ENCODE measurements at regions not wholly inside any gene's neighbourhood (a gene's known extent, or its start where the extent isn't known, plus 50 kb on each side); places are given as distances from the start of the nearest gene placed in this dataset.
"Not testable (repeated sequence)": the region's sequence is repeated elsewhere in the genome, so short reads cannot be mapped to it uniquely, and the experiment has no call there.

- peak overlapping the region in 1 of 7 donors; percentile 18 for H3K4me3 Mint-ChIP-seq
- H3K4me1 Mint-ChIP-seq, result peaks cover 45 to 87% (median 72%) of the 10 kb centered on the region in 3 donors
- H3K27me3 Mint-ChIP-seq, result no peaks in the 10 kb centered on the region
- no peaks in the 10 kb centered on the region for H3K9me3 ChIP-seq (ENCODE audit: low read length)
- ChIA-PET POLR2A (no interaction called here), CTCF (no interaction called here)
- no peak overlapping the region for H3K27ac ChIP-seq (ENCODE audit: low read depth, low read length)
- H3K9me3 Mint-ChIP-seq, result peaks cover 0 to 4% (median 0%) of the 10 kb centered on the region in 5 donors
- H3K27ac Mint-ChIP-seq, result peak overlapping the region in 7 of 8 donors; percentile 44 to 84 (median 73)
- H3K4me3 ChIP-seq (ENCODE audit: low read length), result no peak overlapping the region
- no peaks in the 10 kb centered on the region for H3K36me3 ChIP-seq (ENCODE audit: insufficient read depth, low read length)
- H3K4me1 ChIP-seq (ENCODE audit: insufficient read depth, low read length), result peaks cover 23% of the 10 kb centered on the region
- H3K27me3 ChIP-seq (ENCODE audit: insufficient read depth, low read length, poor library complexity, severe bottlenecking), result no peaks in the 10 kb centered on the region
- DNase-seq, result no peak
- peaks cover 19 to 20% (median 19%) of the 10 kb centered on the region in 3 donors for H3K36me3 Mint-ChIP-seq
Observed at GRCh38 chr11:14584035-14584363, 59.6 kb upstream of the PDE3B start.

GRCh38 chr11:14584595-14584994, 59.0 kb upstream of the PDE3B start:
- CTCF ChIA-PET, result no interaction called here

GRCh38 chr11:14585438-14585837, 58.2 kb upstream of the PDE3B start:
- DNase-seq, result no peak
- Mint-ChIP-seq H3K4me3 (no peak overlapping the region), H3K4me1 (peaks cover 40 to 82% (median 65%) of the 10 kb centered on the region in 3 donors), H3K27me3 (no peaks in the 10 kb centered on the region), H3K9me3 (peaks cover 0 to 1% (median 0%) of the 10 kb centered on the region in 5 donors), H3K36me3 (peaks cover 22 to 30% (median 24%) of the 10 kb centered on the region in 3 donors), H3K27ac (peak overlapping the region; percentile 14 to 91 (median 44))
- H3K36me3 ChIP-seq (ENCODE audit: insufficient read depth, low read length), result no peaks in the 10 kb centered on the region
- H3K27ac ChIP-seq (ENCODE audit: low read depth, low read length), result no peak overlapping the region
- POLR2A ChIA-PET, result no interaction called here
- no peaks in the 10 kb centered on the region for H3K9me3 ChIP-seq (ENCODE audit: low read length)
- CTCF ChIA-PET, result no interaction called here
- H3K4me3 ChIP-seq (ENCODE audit: low read length), result no peak overlapping the region
- H3K4me1 ChIP-seq (ENCODE audit: insufficient read depth, low read length), result peaks cover 9% of the 10 kb centered on the region
- no peaks in the 10 kb centered on the region for H3K27me3 ChIP-seq (ENCODE audit: insufficient read depth, low read length, poor library complexity, severe bottlenecking)

More at GRCh38 chr11:14584595-14584994, 59.0 kb upstream of the PDE3B start:
- H3K27ac Mint-ChIP-seq, result peak overlapping the region in 6 of 8 donors; percentile 11 to 77 (median 40)
- Histone ChIP-seq H3K4me1 (ENCODE audit: insufficient read depth, low read length) (peaks cover 17% of the 10 kb centered on the region), H3K36me3 (ENCODE audit: insufficient read depth, low read length) (no peaks in the 10 kb centered on the region), H3K27ac (ENCODE audit: low read depth, low read length) (no peak overlapping the region), H3K9me3 (ENCODE audit: low read length) (no peaks in the 10 kb centered on the region), H3K4me3 (ENCODE audit: low read length) (no peak overlapping the region), H3K27me3 (ENCODE audit: insufficient read depth, low read length, poor library complexity, severe bottlenecking) (no peaks in the 10 kb centered on the region)
- H3K4me3 Mint-ChIP-seq, result no peak overlapping the region
- H3K9me3 Mint-ChIP-seq, result peaks cover 0 to 4% (median 0%) of the 10 kb centered on the region in 5 donors
- DNase-seq, result no peak
- H3K4me1 Mint-ChIP-seq, result peaks cover 40 to 83% (median 66%) of the 10 kb centered on the region in 3 donors
- H3K27me3 Mint-ChIP-seq, result no peaks in the 10 kb centered on the region
- peaks cover 20 to 21% (median 20%) of the 10 kb centered on the region in 3 donors for H3K36me3 Mint-ChIP-seq
- POLR2A ChIA-PET, result interaction anchor here (0.7 kb wide), 1 partner anchor 33 kb away, joined by 5 read pairs; no protein-coding TSS in a partner anchor

- peaks cover 28 to 38% (median 30%) of the 10 kb centered on the region in 3 donors for H3K36me3 Mint-ChIP-seq
- Histone ChIP-seq H3K27ac (ENCODE audit: low read depth, low read length) (no peak overlapping the region), H3K27me3 (ENCODE audit: insufficient read depth, low read length, poor library complexity, severe bottlenecking) (no peaks in the 10 kb centered on the region), H3K36me3 (ENCODE audit: insufficient read depth, low read length) (no peaks in the 10 kb centered on the region), H3K9me3 (ENCODE audit: low read length) (no peaks in the 10 kb centered on the region), H3K4me3 (ENCODE audit: low read length) (no peak overlapping the region), H3K4me1 (ENCODE audit: insufficient read depth, low read length) (no peaks in the 10 kb centered on the region)
- no peak for DNase-seq
- peaks cover 28 to 65% (median 48%) of the 10 kb centered on the region in 3 donors for H3K4me1 Mint-ChIP-seq
- CTCF ChIA-PET, result no interaction called here
- H3K27ac Mint-ChIP-seq, result peak overlapping the region in 6 of 8 donors; percentile 22 to 93 (median 58)
- no peak overlapping the region for H3K4me3 Mint-ChIP-seq
- POLR2A ChIA-PET, result no interaction called here
- H3K9me3 Mint-ChIP-seq, result peaks cover 0 to 2% (median 1%) of the 10 kb centered on the region in 5 donors
- H3K27me3 Mint-ChIP-seq, result no peaks in the 10 kb centered on the region
Observed at GRCh38 chr11:14587258-14587657, 56.3 kb upstream of the PDE3B start.

- Mint-ChIP-seq H3K27ac (peak overlapping the region in 4 of 8 donors; percentile 12 to 92 (median 48)), H3K27me3 (no peaks in the 10 kb centered on the region), H3K4me1 (peaks cover 19 to 59% (median 38%) of the 10 kb centered on the region in 3 donors), H3K9me3 (peaks cover 0 to 2% (median 1%) of the 10 kb centered on the region in 5 donors), H3K4me3 (no peak overlapping the region), H3K36me3 (peaks cover 22 to 31% (median 29%) of the 10 kb centered on the region in 3 donors)
- Histone ChIP-seq H3K36me3 (ENCODE audit: insufficient read depth, low read length) (no peaks in the 10 kb centered on the region), H3K27me3 (ENCODE audit: insufficient read depth, low read length, poor library complexity, severe bottlenecking) (no peaks in the 10 kb centered on the region), H3K27ac (ENCODE audit: low read depth, low read length) (no peak overlapping the region), H3K4me3 (ENCODE audit: low read length) (no peak overlapping the region), H3K9me3 (ENCODE audit: low read length) (no peaks in the 10 kb centered on the region), H3K4me1 (ENCODE audit: insufficient read depth, low read length) (no peaks in the 10 kb centered on the region)
- ChIA-PET CTCF (no interaction called here), POLR2A (no interaction called here)
- no peak for DNase-seq
Observed at GRCh38 chr11:14588681-14589080, 54.9 kb upstream of the PDE3B start.

GRCh38 chr11:14589421-14589820, 54.2 kb upstream of the PDE3B start:
- no peaks in the 10 kb centered on the region for H3K9me3 ChIP-seq (ENCODE audit: low read length)
- Mint-ChIP-seq H3K4me1 (peaks cover 17 to 53% (median 34%) of the 10 kb centered on the region in 3 donors), H3K4me3 (no peak overlapping the region), H3K27me3 (no peaks in the 10 kb centered on the region), H3K27ac (no peak overlapping the region), H3K36me3 (peaks cover 21 to 29% (median 27%) of the 10 kb centered on the region in 3 donors), H3K9me3 (peaks cover 0 to 2% (median 1%) of the 10 kb centered on the region in 5 donors)
- DNase-seq, result no peak
- POLR2A ChIA-PET, result no interaction called here
- H3K4me3 ChIP-seq (ENCODE audit: low read length), result no peak overlapping the region
- H3K27ac ChIP-seq (ENCODE audit: low read depth, low read length), result no peak overlapping the region
- H3K27me3 ChIP-seq (ENCODE audit: insufficient read depth, low read length, poor library complexity, severe bottlenecking), result no peaks in the 10 kb centered on the region
- no peaks in the 10 kb centered on the region for H3K36me3 ChIP-seq (ENCODE audit: insufficient read depth, low read length)
- H3K4me1 ChIP-seq (ENCODE audit: insufficient read depth, low read length), result no peaks in the 10 kb centered on the region
- CTCF ChIA-PET, result no interaction called here

GRCh38 chr11:14591046-14591445, 52.6 kb upstream of the PDE3B start:
- CTCF ChIA-PET; H3K36me3 ChIP-seq (ENCODE audit: insufficient read depth, low read length); H3K9me3 ChIP-seq (ENCODE audit: low read length); DNase-seq; H3K4me3 Mint-ChIP-seq; H3K27me3 ChIP-seq (ENCODE audit: insufficient read depth, low read length, poor library complexity, severe bottlenecking); H3K4me3 ChIP-seq (ENCODE audit: low read length); POLR2A ChIA-PET; H3K27me3 Mint-ChIP-seq; H3K27ac ChIP-seq (ENCODE audit: low read depth, low read length); H3K4me1 ChIP-seq (ENCODE audit: insufficient read depth, low read length): not testable (repeated sequence)
- H3K36me3 Mint-ChIP-seq, result peaks cover 25 to 27% (median 25%) of the 10 kb centered on the region in 3 donors
- peaks cover 0 to 12% (median 5%) of the 10 kb centered on the region in 5 donors for H3K9me3 Mint-ChIP-seq
- peak overlapping the region in 1 of 8 donors; percentile 17 for H3K27ac Mint-ChIP-seq
- peaks cover 22 to 47% (median 31%) of the 10 kb centered on the region in 3 donors for H3K4me1 Mint-ChIP-seq

GRCh38 chr11:14593671-14594070, 49.9 kb upstream of the PDE3B start:
- Histone ChIP-seq H3K27me3 (ENCODE audit: insufficient read depth, low read length, poor library complexity, severe bottlenecking) (no peaks in the 10 kb centered on the region), H3K36me3 (ENCODE audit: insufficient read depth, low read length) (no peaks in the 10 kb centered on the region), H3K27ac (ENCODE audit: low read depth, low read length) (no peak overlapping the region), H3K4me3 (ENCODE audit: low read length) (no peak overlapping the region), H3K9me3 (ENCODE audit: low read length) (no peaks in the 10 kb centered on the region), H3K4me1 (ENCODE audit: insufficient read depth, low read length) (no peaks in the 10 kb centered on the region)
- ChIA-PET CTCF (interaction anchor here (1.0 kb wide), 1 partner anchor 43 kb away, joined by 3 read pairs; no protein-coding TSS in a partner anchor), POLR2A (no interaction called here)
- DNase-seq, result no peak
- Mint-ChIP-seq H3K4me3 (no peak overlapping the region), H3K27me3 (no peaks in the 10 kb centered on the region), H3K4me1 (peaks cover 22 to 45% (median 29%) of the 10 kb centered on the region in 3 donors), H3K27ac (peak overlapping the region in 3 of 8 donors; percentile 19 to 61 (median 57)), H3K36me3 (peaks cover 23 to 48% (median 34%) of the 10 kb centered on the region in 3 donors), H3K9me3 (peaks cover 1 to 15% (median 6%) of the 10 kb centered on the region in 5 donors)
